ENCODE measurements at regions not wholly inside any gene's neighbourhood (a gene's known extent, or its start where the extent isn't known, plus 50 kb on each side); places are given as distances from the start of the nearest gene placed in this dataset.

DNA sequence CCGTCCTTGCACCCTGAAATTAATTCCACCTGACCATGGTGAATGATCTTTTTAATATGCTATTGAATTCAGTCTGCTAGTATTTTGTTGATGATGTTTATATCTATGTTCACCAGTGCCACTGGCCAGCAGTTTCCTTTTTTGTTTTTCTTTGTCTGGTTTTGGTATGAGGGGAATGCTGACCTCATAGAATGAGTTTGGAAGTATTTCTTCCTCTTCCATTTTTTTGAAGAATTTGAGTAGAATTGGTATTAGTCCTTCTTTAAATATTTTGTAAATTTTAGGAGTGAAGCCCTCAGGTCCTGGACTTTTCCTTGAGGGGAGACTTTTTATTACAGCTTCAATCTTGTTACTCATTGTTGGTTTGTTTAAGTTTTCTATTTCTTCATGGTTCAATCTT is 231.6 kb downstream of the MRPL39 start:
- no peak for DNase-seq

DNA sequence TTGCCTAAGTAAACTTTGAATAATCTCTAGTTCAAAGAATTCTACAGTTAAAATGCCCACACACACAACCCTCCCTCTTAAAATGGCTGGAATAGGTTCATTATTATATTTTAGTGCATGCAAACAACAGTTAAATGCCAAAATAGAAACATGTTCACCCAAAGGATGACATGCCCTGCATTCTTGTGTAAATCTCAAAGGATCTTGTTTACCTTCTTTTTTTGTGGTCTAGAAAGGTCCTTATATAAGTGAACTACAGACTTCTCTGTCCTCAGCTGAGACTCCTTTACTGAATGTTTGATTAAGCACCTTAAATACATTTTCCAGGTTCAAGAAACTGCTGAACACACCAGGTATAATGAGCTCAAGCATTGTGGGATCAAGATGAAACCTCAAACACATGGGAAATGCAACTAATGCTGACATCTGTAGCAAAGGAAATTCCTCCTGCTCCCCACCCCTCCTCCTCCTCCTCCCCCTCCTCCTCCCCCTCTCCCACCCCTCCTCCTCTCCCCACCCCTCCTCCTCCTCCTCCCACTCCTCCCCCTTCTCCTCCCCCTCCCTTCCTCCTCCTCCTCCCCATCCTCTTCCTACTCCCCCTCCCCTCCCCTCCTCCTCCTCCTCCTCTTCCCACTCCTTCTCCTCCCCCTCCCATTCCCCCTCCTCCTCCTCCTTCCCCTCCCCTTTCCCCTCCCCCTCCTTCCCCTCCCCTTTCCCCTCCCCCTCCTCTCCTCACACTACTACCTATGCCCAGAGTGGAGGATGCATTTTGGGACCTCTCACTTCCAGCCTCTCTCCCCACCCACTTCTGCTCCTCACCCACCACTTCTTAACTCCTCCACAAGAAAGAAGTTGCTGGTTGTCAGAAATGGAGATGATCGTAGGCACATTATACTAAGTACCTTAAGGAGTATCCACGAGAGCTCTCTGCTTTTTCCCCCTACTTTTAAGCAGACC is 233.9 kb downstream of the MRPL39 start:
- no peak for DNase-seq

GRCh38 chr21:25371841-25372425 is 235.3 kb downstream of the MRPL39 start:
- DNase-seq = no peak

DNA sequence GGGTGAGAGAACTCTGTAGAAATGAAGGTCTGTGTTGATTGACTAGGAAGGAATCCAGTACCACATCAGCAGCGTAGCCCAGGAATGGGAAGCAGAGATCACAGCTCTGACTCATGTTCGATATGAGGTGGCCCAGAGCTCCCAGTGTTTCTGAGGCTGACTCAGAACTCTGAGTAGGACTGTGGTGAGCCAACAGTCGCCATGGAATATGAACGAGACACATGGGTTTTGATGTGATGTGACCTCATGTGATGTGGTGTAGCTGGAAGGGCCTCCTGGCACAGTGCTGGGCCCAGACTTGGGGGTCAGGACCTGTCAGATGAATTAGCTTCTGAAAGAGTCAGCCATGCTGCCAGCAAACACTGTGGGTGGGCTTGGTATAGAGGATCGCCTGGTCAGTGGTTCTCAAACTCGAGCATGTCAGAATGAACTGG is 237.0 kb downstream of the MRPL39 start:
- no peak for DNase-seq

- DNase-seq = no peak
Observed at GRCh38 chr21:25369524-25370300, 237.6 kb downstream of the MRPL39 start.

DNA sequence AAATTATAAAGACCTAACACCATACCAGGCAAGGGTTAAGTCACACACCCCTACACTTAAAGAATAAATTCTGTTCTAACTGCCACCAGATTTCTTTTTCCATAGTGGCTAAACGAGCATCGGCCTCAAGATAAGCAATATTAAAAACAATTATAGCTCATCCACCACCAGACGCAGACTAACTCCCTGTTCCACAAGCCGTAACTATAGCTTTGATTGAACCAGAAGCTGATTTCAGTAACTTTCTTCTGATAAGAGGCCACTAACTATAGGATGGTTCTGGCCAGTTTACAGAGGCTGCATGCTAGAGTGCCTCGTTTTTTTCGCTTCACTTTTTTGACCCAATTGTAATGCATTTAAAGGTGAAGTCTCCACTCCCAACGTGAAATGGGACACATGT is 238.8 kb downstream of the MRPL39 start:
- no peak for DNase-seq

- no peak for DNase-seq
Observed at GRCh38 chr21:25366116-25366515, 241.2 kb downstream of the MRPL39 start.

DNA sequence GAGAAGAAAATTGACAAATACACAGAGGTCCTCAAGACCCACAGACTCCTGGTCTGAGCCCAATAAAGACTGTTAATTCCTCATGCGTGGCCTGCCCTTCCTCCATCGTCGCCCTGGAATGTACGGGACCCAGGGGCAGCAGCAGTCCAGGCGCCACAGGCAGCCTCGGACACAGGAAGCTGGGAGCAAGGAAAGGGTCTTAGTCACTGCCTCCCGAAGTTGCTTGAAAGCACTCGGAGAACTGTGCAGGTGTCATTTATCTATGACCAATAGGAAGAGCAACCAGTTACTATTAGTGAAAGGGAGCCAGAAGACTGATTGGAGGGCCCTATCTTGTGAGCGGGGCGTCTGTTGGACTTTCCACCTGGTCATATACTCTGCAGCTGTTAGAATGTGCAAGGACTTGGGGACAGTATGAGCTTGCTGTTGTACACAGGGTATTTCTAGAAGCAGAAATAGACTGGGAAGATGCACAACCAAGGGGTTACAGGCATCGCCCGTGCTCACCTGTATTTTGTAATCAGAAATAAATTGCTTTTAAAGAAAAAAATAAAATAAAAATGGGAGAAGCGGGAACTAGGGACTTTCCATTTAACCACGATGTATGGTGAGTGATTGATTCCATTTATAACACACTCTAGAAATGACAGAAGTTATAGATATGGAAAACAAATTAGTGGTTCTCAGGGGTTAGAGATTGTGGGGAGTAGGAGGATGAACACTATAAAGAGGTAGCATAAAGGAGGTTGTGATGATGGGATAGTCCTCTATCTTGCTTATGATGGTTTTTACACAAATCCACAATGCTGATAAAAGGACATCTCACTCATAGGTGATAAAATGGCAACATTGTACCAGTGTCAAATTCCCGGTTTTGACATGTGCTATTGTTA is 244.7 kb downstream of the MRPL39 start:
- DNase-seq = no peak

GRCh38 chr21:25361765-25362164 is 245.5 kb downstream of the MRPL39 start:
- no peak for DNase-seq

DNA sequence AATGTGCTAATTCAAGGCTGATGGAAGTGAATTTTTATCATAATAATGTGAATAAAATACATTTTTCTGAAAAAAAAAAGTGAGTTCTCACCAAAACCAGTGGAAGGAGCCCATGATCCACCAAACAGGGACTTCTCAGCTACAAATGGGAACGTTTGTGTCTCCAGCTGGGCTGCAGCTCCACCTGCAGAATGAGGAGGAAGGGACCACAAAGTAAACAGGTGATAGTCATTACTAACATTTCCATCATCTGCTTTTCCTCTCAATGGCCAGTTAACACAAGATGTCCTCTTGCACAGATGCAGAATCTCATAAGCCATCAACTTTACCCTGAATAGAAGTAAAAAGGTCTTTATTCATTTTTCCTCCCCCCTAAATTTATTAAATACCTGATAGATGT is 246.2 kb downstream of the MRPL39 start:
- no peak for DNase-seq

DNA sequence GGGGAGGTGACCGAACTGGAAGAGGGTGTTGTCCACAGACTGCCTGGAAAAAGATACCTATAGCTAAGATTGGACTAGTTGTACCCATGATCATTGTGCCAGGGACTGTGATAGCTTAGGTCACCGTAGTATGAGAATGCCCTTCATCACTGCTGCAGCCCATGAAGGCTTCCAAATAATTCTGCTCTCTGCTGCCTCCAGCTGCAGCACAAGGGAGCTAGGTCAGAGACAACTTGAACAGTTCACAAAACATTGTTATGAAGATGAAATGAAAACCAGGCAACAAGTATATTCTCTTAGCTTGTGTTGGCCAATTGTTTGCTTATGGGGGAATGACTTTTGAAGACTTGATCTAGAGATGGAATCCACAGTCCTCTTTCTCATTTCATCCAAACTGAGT is 246.7 kb downstream of the MRPL39 start:
- no peak for DNase-seq

GRCh38 chr21:25359724-25360123 is 247.6 kb downstream of the MRPL39 start:
- no peak for DNase-seq

DNA sequence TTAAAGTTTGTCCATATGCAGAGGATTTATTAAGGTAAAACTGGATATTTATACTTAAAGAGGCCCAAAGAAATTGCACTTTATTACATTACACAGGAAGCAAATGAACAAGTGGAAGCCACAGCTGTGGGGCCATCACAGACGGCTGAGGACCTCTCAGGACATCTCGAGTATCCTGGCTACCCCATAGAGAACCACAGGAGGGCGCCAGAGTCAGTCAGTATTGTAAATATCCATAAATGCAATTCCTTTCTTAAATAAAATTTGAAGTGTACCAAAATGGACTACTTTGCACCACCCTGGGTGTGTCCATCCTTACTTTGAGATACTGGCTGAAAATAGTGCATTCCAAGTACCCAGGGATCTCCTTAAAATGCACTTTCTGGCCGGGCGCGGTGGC is 257.2 kb downstream of the MRPL39 start:
- DNase-seq = no peak

- DNase-seq = no peak
Observed at GRCh38 chr21:25343774-25344545, 263.3 kb downstream of the MRPL39 start.

GRCh38 chr21:25342816-25343215 is 264.5 kb downstream of the MRPL39 start:
- no peak for DNase-seq

DNA sequence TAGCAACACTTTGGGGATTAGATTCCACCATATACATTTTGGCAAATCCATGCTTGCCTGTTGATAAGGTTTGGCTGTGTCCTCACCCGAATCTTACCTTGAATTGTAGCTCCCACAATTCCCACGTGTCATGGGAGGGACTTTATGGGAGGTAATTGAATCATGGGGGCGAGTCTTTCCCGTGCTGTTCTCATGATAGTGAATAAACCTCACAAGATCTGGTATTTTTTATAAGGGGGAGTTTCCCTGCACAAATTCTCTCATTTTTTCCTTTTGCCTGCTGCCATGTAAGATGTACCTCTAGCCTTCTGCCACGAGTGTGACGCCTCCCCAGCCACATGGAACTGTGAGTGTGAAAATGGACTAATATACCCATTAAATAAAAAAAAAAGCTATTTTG is 265.3 kb downstream of the MRPL39 start:
- DNase-seq = no peak

GRCh38 chr21:25338415-25338814 is 268.9 kb downstream of the MRPL39 start:
- DNase-seq = no peak

DNA sequence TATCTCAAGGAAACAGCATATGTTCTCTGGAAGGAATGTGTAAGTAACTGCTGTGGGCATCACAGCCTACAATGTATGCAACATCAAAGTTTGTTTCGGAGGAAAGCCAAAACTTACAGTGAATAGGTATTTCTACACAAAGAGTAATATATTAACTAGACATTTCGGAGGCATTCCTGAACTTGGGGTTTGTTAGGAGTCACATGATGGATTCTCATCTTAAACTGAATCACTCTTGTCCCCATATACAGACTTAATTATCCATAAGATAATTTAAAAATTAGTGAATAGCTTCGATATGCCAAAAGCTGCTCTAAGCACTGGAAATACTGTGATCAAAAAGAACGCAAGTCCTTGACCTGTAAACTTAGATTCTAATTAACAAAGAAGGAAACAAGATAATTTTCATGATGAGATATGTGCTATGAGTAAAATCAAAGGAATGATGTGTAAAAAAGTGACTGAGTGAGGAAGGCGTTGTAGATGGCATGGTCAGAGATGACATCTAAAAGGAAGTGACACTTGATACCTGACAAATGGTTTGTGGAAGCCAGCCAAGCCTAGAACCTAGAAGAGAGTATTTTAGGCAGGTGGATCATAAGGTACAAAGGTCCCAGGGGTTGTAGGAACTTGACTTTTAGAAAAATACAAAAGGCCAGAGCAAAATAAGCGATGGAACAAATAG is 273.1 kb downstream of the MRPL39 start:
- no peak for DNase-seq

- DNase-seq = no peak
Observed at GRCh38 chr21:25331286-25331685, 276.0 kb downstream of the MRPL39 start.

DNA sequence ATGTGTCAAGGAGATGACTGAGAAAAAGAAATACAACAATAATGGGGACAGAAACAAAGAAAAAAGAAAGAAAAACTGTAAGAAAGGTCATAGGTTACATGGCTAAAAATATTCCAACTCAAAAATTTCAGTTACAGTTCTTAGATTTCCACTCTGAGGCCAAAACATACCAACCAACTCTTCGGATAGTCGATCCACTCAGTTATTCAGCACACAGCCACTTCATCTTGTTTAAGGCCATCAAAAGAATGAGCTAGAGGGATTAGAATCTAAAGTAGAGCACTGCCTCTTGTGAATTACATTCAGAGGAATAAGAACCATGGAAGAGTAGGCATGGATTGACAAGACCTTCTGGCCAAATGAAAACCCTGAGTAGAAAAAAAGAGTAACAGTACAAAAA is 277.0 kb downstream of the MRPL39 start:
- no peak for DNase-seq

Measured in hindlimb muscle (tissue), 1 donor.